B cell (primary cell): ENCODE measurements at regions not wholly inside any gene's neighbourhood (a gene's known extent, or its start where the extent isn't known, plus 50 kb on each side); places are given as distances from the start of the nearest gene placed in this dataset.

Source experiments
- CTCF ChIP-seq: fragments of 200-600 bp; IDR thresholded peaks from one replicate; pipeline ENCODE4 v1.8.0; 2022; ENCODE audit warnings: antibody characterized with exemption, mild to moderate bottlenecking
- EZH2 ChIP-seq: IDR thresholded peaks from 2 replicates; pipeline ENCODE4 v1.6.1; 2012; ENCODE audit warnings: borderline replicate concordance, low read depth, mild to moderate bottlenecking, moderate library complexity, low read length; ENCODE audit not compliant: insufficient read depth, poor library complexity, severe bottlenecking

GRCh38 chr2:239879423-239880084 lies 145.6 kb downstream of the NDUFA10 start:
- TF ChIP-seq CTCF (no peak), EZH2 (no peak)
